D341Med (cell line): ENCODE measurements at regions not wholly inside any gene's neighbourhood (a gene's known extent, or its start where the extent isn't known, plus 50 kb on each side); places are given as distances from the start of the nearest gene placed in this dataset.
A peak's percentile ranks its signal among the peaks of the same experiment; 100 is the strongest.

Experiments used
- DNase-seq: peaks from one replicate; pipeline ENCODE4 v3.0.0; 2012; ENCODE audit warnings: low spot score

DNA sequence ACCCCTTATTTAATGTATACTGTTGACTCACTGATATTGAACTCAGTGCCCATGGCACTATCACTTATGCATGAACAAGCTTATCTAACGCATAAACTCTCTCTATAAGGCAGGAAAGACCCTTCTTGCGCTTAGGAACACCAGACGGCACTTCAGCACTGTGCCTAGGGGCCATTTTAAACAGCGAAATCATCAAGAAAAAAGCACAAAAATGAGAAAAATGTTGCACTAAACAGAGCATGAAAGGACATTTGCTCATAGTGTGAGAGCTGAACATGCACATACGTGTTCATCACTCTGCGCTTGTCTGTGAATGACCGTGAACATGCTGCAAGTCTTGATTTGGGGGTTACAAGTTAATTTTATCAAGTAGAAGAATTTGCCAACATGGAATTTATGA, 109.6 kb downstream of the WDR11 start:
- DNase-seq: no peak

DNA sequence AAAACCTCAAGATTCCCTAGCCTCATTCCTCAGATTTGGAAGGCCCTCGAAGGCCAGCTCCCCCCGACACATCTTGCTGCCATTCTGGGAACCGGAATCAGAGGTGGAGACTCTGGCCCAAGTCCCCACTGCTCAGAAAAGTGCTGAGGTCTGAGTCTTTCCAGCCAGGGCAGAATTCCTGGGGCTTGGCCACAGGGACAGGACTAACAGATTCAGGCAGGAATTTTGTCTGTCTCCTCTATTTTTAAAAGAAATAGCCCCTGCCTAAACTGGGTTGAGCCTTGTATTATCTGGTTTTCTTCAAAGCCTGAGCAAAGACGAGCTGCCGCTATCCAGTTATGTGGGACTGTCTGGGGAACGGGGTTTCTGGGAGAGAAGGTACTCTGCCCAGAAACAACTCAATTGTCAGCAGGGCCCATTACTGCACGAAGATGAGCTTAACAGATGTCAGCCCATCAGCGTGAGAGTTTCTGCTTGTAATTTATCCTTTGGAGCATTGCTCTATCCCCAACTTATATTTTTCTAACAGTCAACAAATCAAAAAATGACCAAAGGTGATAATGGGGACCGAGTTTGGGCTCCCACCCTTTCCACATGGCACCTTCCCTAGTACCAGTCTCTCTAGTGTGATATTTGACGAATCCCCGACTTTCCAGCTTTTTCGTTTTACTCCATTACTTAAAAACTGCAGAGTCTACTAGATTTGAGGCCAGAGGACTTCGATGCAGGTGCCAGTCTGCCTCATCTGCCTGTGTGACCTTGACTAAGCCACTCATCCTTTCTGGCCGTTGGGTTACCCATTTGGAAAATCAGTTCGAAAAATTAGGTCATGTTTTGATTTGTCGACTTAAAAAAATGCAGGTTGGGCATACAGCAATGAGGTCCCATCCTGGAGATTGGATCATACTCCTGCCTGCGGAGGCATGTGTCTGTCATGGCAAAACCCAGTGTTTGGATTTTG, 110.9 kb downstream of the WDR11 start:
- DNase-seq: no peak

DNA sequence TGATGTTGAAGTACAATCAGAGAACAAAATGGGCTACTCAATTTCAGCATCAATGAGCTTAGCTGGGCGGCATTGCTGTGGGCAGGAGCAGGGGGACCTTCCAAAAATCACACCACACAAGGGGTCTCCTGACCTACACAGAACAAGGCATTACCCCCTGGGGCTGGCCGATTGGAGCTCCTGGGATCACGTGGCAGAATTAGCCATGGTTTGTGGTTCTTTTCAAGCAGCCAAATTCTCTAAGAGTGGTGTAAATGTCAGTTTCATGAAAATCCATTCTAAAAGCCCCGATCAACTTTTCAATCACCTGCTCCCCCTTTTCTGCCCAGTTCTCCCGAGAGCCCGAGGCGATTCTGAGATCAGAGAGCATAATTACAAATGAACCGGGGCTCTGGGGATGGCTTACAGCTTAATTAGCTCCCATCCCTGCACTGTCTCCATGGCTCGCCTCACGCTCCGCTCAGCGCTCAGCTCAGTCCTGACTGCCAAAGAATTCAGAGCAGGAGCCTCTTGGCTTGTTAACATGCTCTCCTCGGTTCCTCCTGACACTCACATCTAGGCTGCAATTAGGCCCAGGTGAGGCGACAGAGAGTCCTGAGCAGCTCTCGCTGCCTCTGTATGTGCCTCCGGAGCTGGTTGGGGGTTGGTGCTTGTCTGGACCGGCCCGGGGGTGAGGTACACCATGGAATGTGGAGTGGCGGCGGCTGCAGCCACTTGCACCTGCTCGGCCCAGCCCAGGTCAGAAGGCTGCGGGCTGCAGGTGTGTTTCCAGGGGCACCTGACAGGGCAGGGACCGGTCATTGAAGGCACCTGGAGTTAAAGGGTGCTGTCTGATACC, 111.8 kb downstream of the WDR11 start:
- DNase-seq: no peak

DNA sequence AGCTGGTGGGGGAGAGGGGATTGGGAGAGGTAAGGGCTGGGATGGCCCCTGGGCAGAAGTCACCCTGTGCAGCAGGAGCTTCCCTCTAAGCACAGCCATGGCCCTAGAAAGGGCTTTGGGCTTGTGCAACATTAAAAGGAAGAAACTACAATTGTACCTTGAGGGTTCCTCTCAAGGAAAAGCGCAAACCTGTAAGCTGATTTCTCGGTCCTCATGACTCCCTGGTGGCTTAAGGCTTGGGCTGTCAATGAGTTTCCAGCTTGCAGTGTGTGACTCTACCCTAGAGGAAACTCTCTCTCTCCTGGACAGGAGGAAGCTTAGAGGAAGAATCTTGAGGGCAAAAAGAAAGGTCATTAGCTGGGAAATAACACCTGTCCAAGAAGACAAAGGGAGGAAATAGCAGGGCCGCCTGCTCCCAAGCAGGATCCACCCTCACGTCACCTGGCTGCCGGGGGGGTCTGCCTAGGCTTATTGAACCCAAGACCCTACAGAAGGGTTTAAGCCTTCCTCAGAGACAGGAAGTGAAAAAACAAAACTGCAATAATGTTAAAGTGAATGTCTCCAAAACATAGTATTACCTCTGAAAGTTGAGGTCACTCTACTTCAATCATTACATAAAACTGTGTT, 112.5 kb downstream of the WDR11 start:
- no peak for DNase-seq

DNA sequence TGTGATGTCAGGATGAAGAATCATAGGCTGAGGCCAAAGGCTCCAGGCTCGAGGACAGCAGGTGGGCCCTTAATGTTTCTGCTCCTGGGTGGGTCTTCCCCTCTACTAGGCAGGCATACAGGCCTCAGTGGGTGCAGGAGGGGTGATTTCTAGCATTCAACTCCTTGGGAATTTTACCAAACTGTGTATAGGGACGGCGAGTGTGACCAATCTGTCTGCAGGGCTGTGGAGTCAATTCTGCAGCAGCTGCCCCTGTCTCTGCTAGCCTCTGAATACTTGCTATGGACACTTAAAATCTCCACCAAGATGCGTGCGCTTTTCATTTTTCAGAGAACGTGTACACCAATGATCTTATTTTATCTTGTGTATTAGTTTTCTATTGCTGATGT, 115.5 kb downstream of the WDR11 start:
- DNase-seq: no peak

DNA sequence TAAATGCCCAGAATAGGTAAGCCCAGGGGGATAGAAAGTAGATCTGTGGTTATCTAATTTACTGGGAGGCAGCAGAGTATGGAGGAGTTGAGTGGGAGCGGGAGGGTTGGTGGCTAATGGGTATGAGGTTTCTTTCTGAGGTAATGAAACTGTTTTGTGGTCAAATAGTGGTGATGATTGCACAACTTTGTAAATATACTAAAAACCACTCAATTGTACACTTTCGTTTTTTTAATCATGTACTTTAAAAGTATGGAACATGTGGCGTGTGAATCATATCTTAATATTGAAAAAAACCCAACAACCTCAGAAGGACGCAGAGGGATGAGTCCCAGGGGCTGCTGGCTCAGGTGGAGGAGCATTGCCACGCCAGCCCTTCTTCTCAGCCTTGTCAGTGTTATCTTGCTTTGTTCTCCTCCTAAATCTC, 118.1 kb downstream of the WDR11 start:
- DNase-seq: no peak

- DNase-seq: no peak
Observed at GRCh38 chr10:120970595-120971529, 119.7 kb downstream of the WDR11 start.

GRCh38 chr10:120971671-120972070, 120.5 kb downstream of the WDR11 start:
- DNase-seq: no peak

DNA sequence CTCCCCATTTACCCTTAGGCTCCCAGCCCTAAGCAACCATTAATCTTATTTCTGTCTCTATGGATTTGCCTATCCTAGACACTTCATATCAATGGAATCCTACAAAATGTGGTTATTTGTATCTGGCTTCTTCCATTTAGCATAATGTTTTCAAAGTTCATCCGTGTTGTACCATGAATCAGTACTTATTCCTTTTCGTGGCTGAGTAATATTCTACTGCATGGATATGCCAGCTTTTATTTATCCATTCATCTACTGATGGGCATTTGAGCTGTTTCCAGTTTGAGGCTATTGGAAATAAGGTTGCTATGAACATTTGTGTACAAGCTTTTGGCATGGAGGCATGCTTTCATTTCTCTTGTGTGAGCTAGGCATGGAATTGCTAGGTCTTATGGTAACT, 121.1 kb downstream of the WDR11 start:
- no peak for DNase-seq

DNA sequence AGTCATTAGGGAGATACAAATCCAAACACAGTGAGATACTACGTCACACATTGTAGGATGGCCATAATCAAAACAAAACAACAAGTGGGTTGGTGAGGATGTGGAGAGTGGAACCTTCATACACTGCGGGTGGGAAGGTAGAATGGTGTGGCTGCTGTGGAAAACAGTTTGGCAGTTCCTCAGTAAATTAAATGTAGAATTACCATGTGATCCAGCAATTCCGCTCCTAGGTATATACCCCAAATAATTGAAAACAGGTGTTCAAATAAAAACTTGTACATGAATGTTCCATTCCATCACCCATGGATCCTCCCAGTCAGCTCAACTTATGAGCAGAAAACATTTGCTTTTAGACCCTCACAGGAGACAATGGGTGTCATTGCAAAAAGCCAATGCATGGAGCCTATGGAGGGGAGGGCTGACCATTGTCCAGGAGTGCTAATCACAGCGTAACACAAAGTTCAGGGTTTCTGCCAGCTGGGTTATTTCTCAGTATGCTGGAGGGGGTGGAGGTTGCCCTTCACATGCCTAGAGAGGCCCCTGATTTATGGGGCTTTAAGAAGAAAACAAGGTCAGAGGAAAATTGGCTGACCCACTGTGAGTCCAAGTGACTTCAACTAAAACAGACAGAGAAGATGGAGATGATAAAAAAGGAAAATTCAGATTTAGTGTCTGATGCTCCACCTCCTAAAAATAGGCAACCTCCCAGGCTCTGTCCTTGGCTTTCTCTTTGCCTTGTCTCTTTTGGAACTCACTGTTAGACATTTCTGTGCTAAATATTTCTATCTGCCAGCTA, 124.1 kb downstream of the WDR11 start:
- DNase-seq: no peak

DNA sequence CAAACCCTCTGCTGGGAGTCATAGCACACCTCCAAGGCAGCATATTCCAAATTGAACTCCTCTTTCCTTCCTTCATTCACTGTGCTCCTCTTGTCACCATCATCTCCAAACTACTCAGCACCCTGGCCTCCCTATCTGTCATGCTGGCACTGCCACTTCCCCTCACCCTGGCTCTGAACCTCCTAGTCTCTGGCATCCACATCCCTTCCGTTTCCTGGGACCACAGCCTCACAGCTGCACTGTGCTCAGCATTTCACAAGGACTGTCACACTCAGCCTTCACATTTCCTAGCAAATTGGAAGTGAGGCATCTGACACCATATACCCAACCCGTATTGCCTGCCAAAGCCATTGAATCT, 124.7 kb downstream of the WDR11 start:
- no peak for DNase-seq

- DNase-seq: no peak
Observed at GRCh38 chr10:120977897-120978296, 126.7 kb downstream of the WDR11 start.

DNA sequence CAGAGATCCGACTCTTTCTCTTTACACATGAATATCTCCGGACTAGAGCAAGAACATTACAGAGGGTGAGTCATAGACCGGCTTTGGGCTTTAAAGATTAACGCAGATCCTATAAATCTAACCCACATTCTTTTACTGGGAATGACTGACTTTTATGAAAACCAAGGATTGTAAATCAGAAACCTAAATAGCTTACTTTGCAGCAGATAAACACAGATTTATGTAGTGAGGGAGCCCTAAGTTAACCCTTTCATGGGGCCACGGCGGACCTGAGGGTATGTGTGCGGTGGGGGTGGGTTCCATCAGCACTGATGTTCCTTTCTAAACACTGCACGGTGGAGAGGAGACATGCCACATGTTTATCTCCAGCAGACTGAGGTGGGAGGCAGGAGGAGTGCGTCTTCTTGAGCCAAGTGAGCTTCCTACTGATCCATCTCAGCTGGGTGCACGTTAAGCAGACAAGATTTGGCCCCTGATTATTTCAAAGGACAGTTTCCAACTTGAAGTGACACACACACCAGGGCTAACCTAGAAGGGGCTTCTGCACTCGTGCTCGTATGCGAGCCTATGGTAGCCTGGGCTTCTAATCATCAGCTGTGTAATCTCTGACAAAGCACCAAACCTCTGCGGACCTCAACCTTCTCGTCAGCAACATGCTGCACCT, 127.6 kb downstream of the WDR11 start:
- peak; percentile 42 for DNase-seq

DNA sequence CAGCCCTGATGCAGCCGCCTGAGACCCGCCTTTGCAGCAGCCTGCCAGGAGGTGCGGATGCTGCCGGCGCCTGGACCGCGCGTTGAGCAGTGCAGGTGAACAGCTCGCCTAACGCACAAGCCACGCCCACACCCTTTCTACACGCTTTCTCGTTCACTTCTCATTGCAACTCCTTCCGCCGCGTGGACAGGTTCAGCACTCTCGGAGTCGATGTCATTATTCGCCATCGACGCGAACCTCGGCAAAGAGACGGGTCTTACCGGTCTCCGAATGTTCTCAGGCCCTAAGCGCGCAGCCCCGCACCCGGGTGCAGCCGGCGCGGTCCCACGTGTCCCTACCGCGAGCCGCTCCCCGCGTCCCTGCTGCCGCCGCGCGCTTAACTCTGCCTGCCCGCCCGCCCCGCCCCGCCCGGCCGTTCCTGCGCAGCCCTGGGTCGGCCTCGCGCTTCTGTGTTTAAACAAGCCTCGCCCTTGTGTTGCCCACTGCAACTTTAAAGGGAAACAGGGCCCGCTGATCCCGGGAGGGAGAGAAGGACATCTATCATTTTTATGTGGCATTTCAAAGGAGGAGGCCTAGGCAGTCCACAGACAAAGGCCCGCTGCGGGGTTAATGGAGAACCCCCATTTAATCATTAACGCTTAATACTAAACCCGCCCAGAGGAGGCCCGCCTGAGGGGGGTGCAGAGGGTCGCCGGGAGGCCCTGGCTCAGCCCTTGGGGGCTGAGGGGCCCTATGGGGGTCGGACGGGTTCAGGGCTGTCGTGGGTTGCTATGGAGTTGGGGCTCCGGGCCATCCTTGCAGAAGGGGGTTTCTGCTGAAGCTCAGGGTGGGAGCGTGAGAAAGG, 128.5 kb downstream of the WDR11 start:
- peak; percentile 78 for DNase-seq

DNA sequence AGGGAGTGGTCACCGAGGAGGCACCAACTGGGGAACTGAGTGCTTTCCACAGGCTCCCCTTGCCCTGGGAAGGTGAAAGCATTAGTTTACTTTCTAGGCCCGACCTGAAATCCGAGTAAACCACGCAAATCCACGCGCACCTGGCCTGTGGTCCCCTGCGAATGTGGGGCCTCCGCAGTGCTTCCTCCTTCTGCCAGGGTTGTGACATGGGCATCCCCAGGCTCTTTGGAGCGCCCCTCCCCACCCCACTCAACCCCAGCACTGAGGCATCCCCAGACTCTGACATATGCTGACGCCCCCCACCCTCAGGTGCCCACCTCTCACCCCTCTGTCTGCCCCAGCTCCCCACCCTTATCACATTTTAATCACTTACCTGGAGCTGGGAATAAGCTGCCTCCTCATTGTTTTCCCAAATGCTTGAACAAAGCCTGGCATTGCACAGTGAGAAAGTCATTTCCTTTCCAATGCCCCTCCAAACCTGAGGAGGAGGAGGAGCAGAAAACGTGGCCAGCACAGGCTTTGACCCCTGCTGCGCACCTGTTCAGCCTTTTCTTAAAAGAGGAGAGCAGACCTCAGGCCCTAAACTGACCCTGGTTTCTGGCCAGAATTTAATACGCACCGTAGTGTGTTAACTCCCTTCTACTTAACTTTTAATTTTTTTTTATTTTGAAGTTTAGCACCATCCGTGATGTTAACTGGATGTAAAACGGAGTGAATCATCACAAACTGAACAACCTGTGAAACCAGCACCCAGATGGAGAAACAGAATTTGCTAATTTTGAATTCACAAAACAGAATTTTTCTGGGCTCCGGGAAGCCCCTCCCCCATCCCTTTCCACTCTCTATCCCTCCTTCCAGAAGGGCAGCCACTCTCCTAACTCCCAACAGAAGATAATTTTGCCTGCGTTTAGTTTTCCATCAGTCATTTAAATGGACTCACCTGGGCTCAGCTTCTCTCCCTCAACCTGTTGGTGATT, 129.4 kb downstream of the WDR11 start:
- no peak for DNase-seq

DNA sequence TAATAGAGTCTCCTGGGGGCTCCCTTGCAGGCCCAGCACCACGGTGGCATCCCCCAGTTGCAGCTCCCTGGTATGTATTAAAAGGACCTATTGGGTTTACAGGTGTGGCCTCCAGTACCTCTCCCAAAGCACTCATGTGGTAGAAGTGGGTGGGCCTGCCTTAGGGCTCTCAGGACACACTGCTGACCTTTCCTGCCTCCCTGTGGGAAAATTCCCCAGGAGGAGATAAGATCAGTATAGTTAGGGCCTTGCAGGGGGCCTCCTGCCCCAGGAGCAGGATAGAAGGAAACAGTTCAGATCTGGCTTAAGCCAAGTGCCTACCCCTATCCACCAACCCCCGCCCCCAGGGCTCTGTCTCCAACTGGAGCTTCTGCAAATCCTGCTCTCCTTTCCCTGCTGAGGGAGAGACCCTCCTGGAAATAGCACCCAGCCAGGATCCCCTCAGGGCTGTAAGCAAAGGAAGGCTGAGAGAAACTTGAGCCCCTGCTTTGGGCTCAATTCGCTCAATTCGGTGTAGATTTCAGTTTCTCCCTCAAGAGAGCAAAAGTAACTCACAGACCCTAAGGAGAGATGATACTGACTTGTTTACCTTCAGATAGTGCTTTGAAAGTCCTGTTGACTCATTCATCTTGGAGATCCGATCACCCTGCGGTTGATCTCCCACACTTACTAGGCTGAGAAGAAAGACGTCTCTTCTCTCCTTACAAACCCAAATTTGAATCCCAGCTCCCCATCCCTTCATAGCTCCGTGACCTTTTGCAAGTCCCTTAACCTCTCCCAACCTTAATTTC, 130.6 kb downstream of the WDR11 start:
- no peak for DNase-seq

DNA sequence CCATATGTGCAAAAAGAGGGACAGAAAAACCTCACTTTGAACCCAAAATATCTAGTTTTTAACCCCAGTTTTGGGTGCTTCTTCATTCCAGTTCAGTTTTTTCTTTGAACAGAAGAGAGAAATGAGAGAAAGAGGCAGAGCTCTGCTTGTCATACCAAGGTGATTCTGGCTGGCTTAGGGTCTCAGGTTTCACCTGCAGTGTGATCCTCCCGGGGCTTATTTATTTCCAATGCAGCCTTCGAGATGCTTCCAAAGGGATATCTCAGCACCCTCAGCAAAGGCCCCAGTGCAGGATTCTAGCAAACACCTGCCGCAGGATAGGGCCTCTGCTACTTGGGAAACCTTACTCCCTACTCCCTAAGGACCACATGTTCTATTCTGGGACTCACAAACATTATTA, 131.3 kb downstream of the WDR11 start:
- no peak for DNase-seq
